ENCODE measurements at regions not wholly inside any gene's neighbourhood (a gene's known extent, or its start where the extent isn't known, plus 50 kb on each side); places are given as distances from the start of the nearest gene placed in this dataset.

- H3K4me1 ChIP-seq = no peaks in the 10 kb centered on the region
- no peak overlapping the region for H3K4me3 ChIP-seq
- DNase-seq (ENCODE audit: extremely low spot score in 2 of 2) = no peak
- no peaks in the 10 kb centered on the region for H3K9me3 ChIP-seq
- no peaks in the 10 kb centered on the region for H3K36me3 ChIP-seq
- TF ChIP-seq, protein P1, sequence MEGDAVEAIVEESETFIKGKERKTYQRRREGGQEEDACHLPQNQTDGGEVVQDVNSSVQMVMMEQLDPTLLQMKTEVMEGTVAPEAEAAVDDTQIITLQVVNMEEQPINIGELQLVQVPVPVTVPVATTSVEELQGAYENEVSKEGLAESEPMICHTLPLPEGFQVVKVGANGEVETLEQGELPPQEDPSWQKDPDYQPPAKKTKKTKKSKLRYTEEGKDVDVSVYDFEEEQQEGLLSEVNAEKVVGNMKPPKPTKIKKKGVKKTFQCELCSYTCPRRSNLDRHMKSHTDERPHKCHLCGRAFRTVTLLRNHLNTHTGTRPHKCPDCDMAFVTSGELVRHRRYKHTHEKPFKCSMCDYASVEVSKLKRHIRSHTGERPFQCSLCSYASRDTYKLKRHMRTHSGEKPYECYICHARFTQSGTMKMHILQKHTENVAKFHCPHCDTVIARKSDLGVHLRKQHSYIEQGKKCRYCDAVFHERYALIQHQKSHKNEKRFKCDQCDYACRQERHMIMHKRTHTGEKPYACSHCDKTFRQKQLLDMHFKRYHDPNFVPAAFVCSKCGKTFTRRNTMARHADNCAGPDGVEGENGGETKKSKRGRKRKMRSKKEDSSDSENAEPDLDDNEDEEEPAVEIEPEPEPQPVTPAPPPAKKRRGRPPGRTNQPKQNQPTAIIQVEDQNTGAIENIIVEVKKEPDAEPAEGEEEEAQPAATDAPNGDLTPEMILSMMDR (IDR thresholded peaks at IDR 0.05) = no peak
- no peak for TF ChIP-seq POLR2AphosphoS5 (IDR thresholded peaks at IDR 0.05; ENCODE audit: insufficient read depth in 1 of 2, low read depth in 1 of 2)
- H3K27me3 ChIP-seq = no peaks in the 10 kb centered on the region
- no peak overlapping the region for H3K27ac ChIP-seq
- intact Hi-C loops (cut with DNase I) = no loop called here
Observed at GRCh38 chr4:62407534-62407933, 1207.4 kb downstream of the ADGRL3 start.

DNA sequence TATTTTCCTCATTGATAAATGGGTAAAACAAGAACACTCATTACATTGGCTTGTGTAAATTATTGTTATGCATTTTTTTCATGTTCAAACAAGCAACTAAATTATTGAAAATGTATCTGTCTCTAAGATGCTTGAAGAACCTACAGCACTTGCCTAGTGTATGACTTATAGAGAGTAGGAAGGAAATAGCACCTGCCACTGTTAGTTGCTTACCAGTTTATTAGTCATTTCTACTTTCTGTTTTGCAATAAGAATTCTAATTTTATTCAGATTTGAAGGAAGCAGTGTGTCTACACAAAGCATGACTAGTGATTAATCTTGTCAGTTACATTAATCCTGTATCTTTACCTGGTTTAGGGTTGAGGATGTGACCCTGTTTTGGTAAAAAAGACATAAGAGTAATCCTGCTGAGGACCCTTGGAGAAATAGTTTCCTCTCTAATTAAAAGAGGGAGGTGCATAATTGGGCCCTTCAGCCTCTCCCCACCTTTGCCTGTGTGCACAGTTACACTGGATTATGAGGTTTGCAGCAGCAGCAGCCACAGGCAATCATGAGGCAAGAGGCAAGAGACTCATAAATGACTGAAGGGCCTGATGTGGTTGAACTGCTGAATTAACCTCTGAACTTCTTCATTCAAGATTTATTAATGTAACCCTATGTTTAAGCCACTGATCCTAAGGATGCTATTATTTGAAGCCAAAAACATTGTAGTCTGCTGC, 1202.1 kb downstream of the ADGRL3 start:
- no peak overlapping the region for H3K4me3 ChIP-seq
- H3K4me1 ChIP-seq = no peaks in the 10 kb centered on the region
- H3K9me3 ChIP-seq = no peaks in the 10 kb centered on the region
- no peak for DNase-seq (ENCODE audit: extremely low spot score in 2 of 2)
- no peaks in the 10 kb centered on the region for H3K36me3 ChIP-seq
- no peaks in the 10 kb centered on the region for H3K27me3 ChIP-seq
- H3K27ac ChIP-seq = no peak overlapping the region
- TF ChIP-seq POLR2A (IDR thresholded peaks at IDR 0.05) (no peak), POLR2AphosphoS5 (IDR thresholded peaks at IDR 0.05; ENCODE audit: insufficient read depth in 1 of 2, low read depth in 1 of 2) (no peak)
- TF ChIP-seq, protein P1 (IDR thresholded peaks at IDR 0.05) = no peak
- intact Hi-C loops (cut with DNase I) = no loop called here

DNA sequence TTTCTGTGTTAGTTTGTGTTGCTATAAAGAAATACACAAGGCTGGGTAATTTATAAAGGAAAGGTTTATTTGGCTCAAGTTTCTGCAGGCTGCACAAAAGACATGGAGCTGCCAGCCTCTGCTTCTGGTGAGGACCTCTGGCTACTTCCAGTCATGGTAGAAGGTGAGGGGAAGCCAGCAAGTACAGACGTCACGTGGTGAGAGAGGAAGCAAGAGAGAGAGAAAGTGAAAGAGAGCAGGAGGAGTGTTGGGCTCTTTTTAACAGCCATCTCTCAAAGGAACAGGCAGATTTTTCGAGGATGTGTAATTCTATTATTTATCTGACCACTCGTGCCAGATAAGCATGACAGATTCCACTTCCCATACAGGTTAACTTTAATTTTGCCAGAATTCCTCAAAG, 1199.1 kb downstream of the ADGRL3 start:
- H3K9me3 ChIP-seq = no peaks in the 10 kb centered on the region
- H3K4me1 ChIP-seq = no peaks in the 10 kb centered on the region
- intact Hi-C loops (cut with DNase I) = no loop called here
- DNase-seq (ENCODE audit: extremely low spot score in 2 of 2) = no peak
- no peaks in the 10 kb centered on the region for H3K36me3 ChIP-seq
- no peak overlapping the region for H3K27ac ChIP-seq
- no peak overlapping the region for H3K4me3 ChIP-seq
- TF ChIP-seq, protein P1 (IDR thresholded peaks at IDR 0.05) = no peak
- TF ChIP-seq POLR2A (IDR thresholded peaks at IDR 0.05) (no peak), POLR2AphosphoS5 (IDR thresholded peaks at IDR 0.05; ENCODE audit: insufficient read depth in 1 of 2, low read depth in 1 of 2) (no peak)
- no peaks in the 10 kb centered on the region for H3K27me3 ChIP-seq

DNA sequence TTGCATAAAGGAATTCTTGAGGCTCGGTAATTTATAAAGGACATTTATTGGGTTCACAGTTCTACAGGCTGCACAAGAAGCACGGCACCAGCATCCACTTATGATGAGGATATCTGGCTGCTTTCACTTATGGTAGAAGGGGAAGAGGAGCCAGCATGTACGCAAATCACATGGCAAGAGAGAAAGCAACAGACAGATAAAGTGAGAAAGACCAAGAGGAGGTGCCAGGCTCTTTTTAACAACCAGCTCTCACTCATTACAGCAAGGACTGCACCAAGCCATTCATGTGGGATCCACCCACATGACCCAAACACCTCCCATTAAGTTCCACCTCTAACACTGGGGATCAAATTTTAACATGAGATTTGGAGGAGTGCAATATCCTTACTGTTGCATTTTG, 1198.2 kb downstream of the ADGRL3 start:
- H3K9me3 ChIP-seq = no peaks in the 10 kb centered on the region
- no peaks in the 10 kb centered on the region for H3K4me1 ChIP-seq
- H3K4me3 ChIP-seq = no peak overlapping the region
- no peak for DNase-seq (ENCODE audit: extremely low spot score in 2 of 2)
- no peaks in the 10 kb centered on the region for H3K36me3 ChIP-seq
- no peak for TF ChIP-seq POLR2AphosphoS5 (IDR thresholded peaks at IDR 0.05; ENCODE audit: insufficient read depth in 1 of 2, low read depth in 1 of 2)
- H3K27ac ChIP-seq = no peak overlapping the region
- intact Hi-C loops (cut with DNase I) = no loop called here
- no peaks in the 10 kb centered on the region for H3K27me3 ChIP-seq

DNA sequence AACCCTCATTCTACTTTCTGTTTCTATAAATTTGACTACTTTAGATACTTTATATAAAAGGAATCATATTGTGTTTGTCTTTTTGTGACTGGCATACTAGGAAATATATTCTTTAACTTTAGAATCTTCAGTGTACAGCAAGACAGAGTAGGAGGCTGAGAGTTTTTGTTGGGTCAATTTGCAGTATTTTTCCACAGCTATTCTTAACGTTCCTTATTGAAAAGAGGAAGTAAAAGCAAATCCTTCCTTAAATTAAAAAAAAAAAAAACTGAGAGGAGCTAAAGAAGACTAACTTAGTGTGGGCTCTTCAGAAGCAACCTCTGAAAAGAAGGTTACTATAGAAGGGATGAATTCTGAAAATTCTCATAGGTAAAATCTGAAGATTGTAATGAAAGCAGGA, 1194.6 kb downstream of the ADGRL3 start:
- no peaks in the 10 kb centered on the region for H3K27me3 ChIP-seq
- no peaks in the 10 kb centered on the region for H3K36me3 ChIP-seq
- H3K4me3 ChIP-seq = no peak overlapping the region
- H3K27ac ChIP-seq = no peak overlapping the region
- no peaks in the 10 kb centered on the region for H3K4me1 ChIP-seq
- DNase-seq (ENCODE audit: extremely low spot score in 2 of 2) = no peak
- intact Hi-C loops (cut with DNase I) = no loop called here
- TF ChIP-seq POLR2AphosphoS5 (IDR thresholded peaks at IDR 0.05; ENCODE audit: insufficient read depth in 1 of 2, low read depth in 1 of 2) (no peak), POLR2A (IDR thresholded peaks at IDR 0.05) (no peak)
- TF ChIP-seq, protein P1 (IDR thresholded peaks at IDR 0.05) = no peak
- H3K9me3 ChIP-seq = no peaks in the 10 kb centered on the region
